Brain microvascular endothelial cell (primary cell): ENCODE measurements at regions not wholly inside any gene's neighbourhood (a gene's known extent, or its start where the extent isn't known, plus 50 kb on each side); places are given as distances from the start of the nearest gene placed in this dataset.

Experiments
- DNase-seq: peaks from one replicate; pipeline ENCODE4 v3.0.0-alpha.2; 2020
- H3K27ac ChIP-seq: fragments of 250-450 bp; sonication (Bioruptor Pico); 2 replicates; pipeline ENCODE4 v1.5.1; 2020; ENCODE audit warnings: mild to moderate bottlenecking, moderate library complexity
- H3K27me3 ChIP-seq: fragments of 250-450 bp; sonication (Bioruptor Pico); replicated peaks from 2 replicates; pipeline ENCODE4 v1.5.1; 2020; ENCODE audit warnings: mild to moderate bottlenecking
- H3K36me3 ChIP-seq: fragments of 250-450 bp; sonication (Bioruptor Pico); replicated peaks from 2 replicates; pipeline ENCODE4 v1.5.1; 2020; ENCODE audit warnings: mild to moderate bottlenecking
- H3K4me3 ChIP-seq: 2 replicates; pipeline ENCODE4 v1.5.1; 2011; ENCODE audit warnings: low read depth, mild to moderate bottlenecking, control low read depth, low read length, moderate library complexity
- in situ Hi-C: cut with HindIII; loops from 2 replicates; pipeline ENCODE4 v1.10.0; 2017; ENCODE audit warnings: low sequenced_read_pairs, low pct_ligation_motif_present
- TF ChIP-seq, protein P1 (sequence below): IDR thresholded peaks from 2 replicates; pipeline ENCODE4 v1.5.1; 2011; ENCODE audit warnings: low read depth, mild to moderate bottlenecking, moderate library complexity, low read length, control low read depth, inconsistent platforms; ENCODE audit errors: missing control alignments

DNA sequence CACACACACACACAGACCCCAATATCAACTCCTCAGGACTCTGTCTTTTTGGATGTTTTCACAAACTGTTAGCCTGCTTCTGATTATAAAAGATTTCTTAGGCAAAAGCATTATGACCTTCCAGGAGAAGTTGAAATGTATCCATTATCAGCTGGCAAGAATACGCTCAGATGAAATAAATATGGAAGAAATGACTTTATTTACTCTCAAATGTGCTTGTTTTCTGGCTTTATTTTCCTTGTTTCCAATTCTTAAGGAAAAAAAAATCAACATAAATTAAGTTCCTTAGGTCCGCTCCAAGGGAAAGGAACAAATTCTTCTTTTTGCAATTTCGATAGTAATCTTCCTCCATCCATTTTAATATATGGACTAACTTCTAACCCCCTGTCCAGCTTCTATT is 175.6 kb upstream of the HCCS start:
- TF ChIP-seq, protein P1, sequence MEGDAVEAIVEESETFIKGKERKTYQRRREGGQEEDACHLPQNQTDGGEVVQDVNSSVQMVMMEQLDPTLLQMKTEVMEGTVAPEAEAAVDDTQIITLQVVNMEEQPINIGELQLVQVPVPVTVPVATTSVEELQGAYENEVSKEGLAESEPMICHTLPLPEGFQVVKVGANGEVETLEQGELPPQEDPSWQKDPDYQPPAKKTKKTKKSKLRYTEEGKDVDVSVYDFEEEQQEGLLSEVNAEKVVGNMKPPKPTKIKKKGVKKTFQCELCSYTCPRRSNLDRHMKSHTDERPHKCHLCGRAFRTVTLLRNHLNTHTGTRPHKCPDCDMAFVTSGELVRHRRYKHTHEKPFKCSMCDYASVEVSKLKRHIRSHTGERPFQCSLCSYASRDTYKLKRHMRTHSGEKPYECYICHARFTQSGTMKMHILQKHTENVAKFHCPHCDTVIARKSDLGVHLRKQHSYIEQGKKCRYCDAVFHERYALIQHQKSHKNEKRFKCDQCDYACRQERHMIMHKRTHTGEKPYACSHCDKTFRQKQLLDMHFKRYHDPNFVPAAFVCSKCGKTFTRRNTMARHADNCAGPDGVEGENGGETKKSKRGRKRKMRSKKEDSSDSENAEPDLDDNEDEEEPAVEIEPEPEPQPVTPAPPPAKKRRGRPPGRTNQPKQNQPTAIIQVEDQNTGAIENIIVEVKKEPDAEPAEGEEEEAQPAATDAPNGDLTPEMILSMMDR = no peak
- no peak overlapping the region for H3K27ac ChIP-seq
- H3K4me3 ChIP-seq = no peak overlapping the region
- no peaks in the 10 kb centered on the region for H3K27me3 ChIP-seq
- no peaks in the 10 kb centered on the region for H3K36me3 ChIP-seq
- in situ Hi-C loops = no loop called here
- no peak for DNase-seq

DNA sequence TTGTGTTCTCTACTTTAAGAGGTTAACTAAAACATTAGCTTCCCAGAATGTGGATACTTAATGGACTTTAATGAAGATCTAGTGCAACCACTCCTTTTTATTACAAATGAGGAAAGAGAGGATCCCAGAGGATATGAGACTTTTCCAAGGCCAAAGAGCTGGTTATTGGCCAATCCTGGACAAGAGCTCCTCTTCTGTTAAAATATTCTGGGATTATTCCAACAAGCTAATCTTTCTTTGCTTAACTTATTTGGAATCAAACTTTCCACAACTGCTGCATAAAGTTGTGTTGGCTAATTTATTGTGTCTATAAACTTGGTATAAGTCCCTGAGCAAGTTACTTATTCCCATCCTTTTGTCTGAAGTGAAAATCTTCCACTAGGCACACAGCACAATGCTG is 174.2 kb upstream of the HCCS start:
- TF ChIP-seq, protein P1 = no peak
- in situ Hi-C loops = no loop called here
- no peak overlapping the region for H3K4me3 ChIP-seq
- no peaks in the 10 kb centered on the region for H3K27me3 ChIP-seq
- DNase-seq = no peak
- no peaks in the 10 kb centered on the region for H3K36me3 ChIP-seq
- H3K27ac ChIP-seq = no peak overlapping the region

DNA sequence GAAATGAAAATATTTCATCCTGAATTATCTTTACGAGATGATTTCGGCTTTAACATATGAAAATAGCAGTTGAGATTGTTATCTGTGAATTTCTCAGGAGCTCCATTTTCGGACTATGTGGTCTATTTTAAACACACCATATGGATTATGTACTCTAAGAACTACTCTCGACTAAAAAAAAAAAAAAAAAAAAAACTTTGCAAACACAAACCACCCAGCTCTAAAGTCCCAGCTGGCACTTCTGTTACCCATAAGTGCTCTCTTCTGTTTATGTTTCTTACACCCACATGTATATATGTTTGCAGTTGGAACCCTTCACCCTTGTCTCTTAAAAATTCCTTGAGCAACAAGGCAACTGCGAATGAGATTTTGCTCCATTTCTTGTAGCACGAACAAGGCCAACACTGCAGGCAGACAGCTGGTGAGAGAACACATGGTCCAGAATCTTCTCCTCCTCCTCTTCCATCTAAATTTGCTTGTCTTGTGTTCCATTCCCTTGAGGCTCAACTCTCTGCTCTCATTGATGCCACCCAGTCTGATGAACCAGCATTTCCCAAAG is 172.7 kb upstream of the HCCS start:
- Histone ChIP-seq H3K27ac (no peak overlapping the region), H3K36me3 (no peaks in the 10 kb centered on the region), H3K27me3 (no peaks in the 10 kb centered on the region), H3K4me3 (no peak overlapping the region)
- DNase-seq = no peak
- TF ChIP-seq, protein P1 = no peak
- in situ Hi-C loops = no loop called here

DNA sequence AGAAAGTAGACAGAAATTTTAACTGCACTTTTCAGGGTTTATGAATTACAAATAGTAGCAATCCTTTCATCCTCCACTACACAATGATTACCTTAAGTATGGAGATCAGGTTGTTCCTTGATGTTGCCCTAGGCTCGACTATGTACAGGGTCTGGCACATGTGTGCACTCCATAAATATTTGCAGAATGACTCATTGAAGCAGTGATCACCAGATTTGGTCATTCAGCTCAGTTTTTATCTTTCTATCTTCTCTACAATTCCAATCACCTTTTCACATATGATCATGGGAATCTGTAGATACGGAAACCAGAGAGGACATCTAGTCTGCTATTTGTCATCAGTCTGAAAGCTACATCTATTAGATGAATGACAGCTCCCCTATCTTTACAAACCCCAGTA is 171.7 kb upstream of the HCCS start:
- Histone ChIP-seq H3K4me3 (no peak overlapping the region), H3K36me3 (no peaks in the 10 kb centered on the region), H3K27ac (no peak overlapping the region), H3K27me3 (no peaks in the 10 kb centered on the region)
- TF ChIP-seq, protein P1 = no peak
- in situ Hi-C loops = no loop called here
- DNase-seq = no peak

DNA sequence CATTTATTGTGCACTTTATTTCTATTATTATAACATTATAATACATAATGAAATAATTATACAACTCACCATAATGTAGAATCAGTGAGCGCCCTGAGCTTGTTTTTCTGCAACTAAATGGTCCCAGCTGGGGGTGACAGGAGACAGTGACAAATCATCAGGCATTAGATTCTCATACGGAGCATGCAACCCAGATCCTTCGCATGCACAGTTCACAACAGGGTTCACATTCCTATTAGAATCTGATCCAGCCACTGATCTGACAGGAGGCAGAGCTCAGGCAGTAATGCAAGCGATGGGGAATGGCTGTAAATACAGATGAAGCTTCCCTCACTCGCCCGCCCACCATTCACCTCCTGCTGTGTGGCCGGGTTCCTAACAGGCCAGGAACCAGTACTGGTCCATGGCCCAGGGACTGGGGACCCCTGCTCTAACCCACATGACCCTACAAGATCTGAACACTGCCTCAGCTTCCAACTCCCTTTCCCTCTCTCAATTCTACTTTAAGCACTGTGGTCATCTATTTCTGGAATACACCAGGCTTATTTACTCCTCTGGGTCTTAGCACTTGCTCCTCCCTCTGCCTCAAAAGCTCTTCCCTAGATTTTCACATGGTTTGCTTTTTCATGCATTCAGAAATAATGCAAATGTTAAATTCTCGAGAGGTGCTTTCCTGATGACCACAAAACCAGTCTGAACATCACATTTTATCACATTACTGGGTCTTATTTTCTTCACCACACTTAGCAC is 166.8 kb upstream of the HCCS start:
- Histone ChIP-seq H3K36me3 (no peaks in the 10 kb centered on the region), H3K27me3 (no peaks in the 10 kb centered on the region), H3K4me3 (no peak overlapping the region), H3K27ac (no peak overlapping the region)
- no peak for DNase-seq
- in situ Hi-C loops = no loop called here
- TF ChIP-seq, protein P1 = no peak

DNA sequence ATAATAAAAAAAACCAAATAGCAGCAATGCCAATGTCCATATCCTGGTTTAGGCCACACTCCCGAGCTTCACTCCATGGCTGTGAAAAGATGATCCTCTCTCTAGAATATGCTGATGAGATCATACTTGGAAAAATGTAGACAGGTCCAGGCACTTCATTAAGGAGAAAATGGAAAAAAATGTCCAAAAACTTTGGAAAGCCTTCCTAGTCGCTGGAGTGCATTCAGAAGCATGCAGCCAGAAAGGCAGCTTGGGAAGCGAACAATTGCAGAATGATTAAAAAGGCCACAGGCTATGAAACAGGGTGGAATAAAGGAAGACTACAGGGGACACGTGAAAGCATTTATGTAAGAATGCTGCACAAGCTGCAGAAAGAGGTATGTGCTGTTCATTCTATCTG is 165.6 kb upstream of the HCCS start:
- no peak overlapping the region for H3K27ac ChIP-seq
- no peaks in the 10 kb centered on the region for H3K36me3 ChIP-seq
- H3K27me3 ChIP-seq = no peaks in the 10 kb centered on the region
- in situ Hi-C loops = no loop called here
- no peak overlapping the region for H3K4me3 ChIP-seq
- DNase-seq = no peak
- TF ChIP-seq, protein P1 = no peak
